ENCODE measurements at regions not wholly inside any gene's neighbourhood (a gene's known extent, or its start where the extent isn't known, plus 50 kb on each side); places are given as distances from the start of the nearest gene placed in this dataset.
"Not testable (repeated sequence)": the region's sequence is repeated elsewhere in the genome, so short reads cannot be mapped to it uniquely, and the experiment has no call there.

DNA sequence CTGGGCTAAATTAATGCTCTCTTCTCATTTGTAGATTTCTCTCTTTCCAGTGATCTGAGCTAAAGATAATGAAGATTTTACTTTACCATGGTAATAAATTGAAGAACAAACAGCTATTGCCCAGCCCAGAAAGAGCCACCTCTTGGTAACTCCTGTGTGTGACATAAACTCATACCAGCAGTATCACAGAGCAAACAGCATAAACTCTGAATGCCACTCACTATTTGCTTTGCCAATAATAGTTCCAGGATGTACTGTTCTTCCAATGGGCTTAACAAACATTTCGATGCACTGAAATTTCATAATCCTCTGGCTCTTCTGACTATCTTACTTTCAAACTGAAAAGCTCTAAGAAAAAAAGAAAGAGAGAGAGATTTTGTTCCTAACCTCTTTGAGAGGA lies 69.8 kb upstream of the RASEF start:
- intact Hi-C loops (cut with DNase I) = no loop called here
- no peak overlapping the region for H3K4me3 ChIP-seq
- ATAC-seq (peak in 2 of 4 donors; percentile 57 to 84), DNase-seq (no peak)
- H3K27me3 ChIP-seq (ENCODE audit: insufficient read depth in 3 of 3, low read length in 2 of 3) = no peaks in the 10 kb centered on the region
- no peak overlapping the region for H3K27ac ChIP-seq
- H3K4me1 ChIP-seq = no peaks in the 10 kb centered on the region
- TF ChIP-seq, protein P1, sequence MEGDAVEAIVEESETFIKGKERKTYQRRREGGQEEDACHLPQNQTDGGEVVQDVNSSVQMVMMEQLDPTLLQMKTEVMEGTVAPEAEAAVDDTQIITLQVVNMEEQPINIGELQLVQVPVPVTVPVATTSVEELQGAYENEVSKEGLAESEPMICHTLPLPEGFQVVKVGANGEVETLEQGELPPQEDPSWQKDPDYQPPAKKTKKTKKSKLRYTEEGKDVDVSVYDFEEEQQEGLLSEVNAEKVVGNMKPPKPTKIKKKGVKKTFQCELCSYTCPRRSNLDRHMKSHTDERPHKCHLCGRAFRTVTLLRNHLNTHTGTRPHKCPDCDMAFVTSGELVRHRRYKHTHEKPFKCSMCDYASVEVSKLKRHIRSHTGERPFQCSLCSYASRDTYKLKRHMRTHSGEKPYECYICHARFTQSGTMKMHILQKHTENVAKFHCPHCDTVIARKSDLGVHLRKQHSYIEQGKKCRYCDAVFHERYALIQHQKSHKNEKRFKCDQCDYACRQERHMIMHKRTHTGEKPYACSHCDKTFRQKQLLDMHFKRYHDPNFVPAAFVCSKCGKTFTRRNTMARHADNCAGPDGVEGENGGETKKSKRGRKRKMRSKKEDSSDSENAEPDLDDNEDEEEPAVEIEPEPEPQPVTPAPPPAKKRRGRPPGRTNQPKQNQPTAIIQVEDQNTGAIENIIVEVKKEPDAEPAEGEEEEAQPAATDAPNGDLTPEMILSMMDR (IDR thresholded peaks at IDR 0.05) = no peak
- no peaks in the 10 kb centered on the region for H3K9me3 ChIP-seq
- H3K36me3 ChIP-seq (ENCODE audit: insufficient read depth in 1 of 2, low read depth in 1 of 2) = no peaks in the 10 kb centered on the region
- WGBS, 3 donors = 18 to 31% (median 29%) methylated on average over 1 of the region's 1 CpG

GRCh38 chr9:83130541-83130940 lies 67.6 kb upstream of the RASEF start:
- ATAC-seq = peak in 1 of 4 donors; percentile 61
- Histone ChIP-seq H3K4me3 (no peak overlapping the region), H3K9me3 (no peaks in the 10 kb centered on the region), H3K27ac (no peak overlapping the region), H3K4me1 (no peaks in the 10 kb centered on the region), H3K27me3 (ENCODE audit: insufficient read depth in 3 of 3, low read length in 2 of 3) (no peaks in the 10 kb centered on the region), H3K36me3 (ENCODE audit: insufficient read depth in 1 of 2, low read depth in 1 of 2) (no peaks in the 10 kb centered on the region)
- no peak for DNase-seq
- intact Hi-C loops (cut with DNase I) = no loop called here
- TF ChIP-seq, protein P1 (IDR thresholded peaks at IDR 0.05) = no peak
- WGBS, 3 donors = 69 to 79% (median 77%) methylated on average over 2 of the region's 2 CpGs

DNA sequence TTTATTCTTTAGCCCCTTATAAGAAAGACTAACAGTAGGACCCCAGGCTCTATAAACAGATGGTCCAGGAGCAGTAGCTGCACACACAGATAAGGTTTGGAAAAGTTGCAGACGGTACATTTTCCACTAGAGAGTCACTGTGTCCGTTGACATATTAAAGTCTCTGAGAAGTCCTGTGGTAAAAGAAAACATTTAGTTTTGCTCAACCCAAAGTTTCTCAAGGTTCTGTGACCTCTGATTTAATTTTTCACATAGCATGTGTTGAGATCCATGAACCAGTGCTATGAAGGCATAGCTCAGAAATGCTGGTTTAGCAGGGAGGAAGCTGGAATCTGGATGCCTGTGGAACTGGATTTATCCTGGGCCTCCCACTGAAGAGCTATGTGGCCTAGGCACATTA lies 62.7 kb upstream of the RASEF start:
- Histone ChIP-seq H3K27me3 (ENCODE audit: insufficient read depth in 3 of 3, low read length in 2 of 3) (no peaks in the 10 kb centered on the region), H3K27ac (no peak overlapping the region), H3K36me3 (ENCODE audit: insufficient read depth in 1 of 2, low read depth in 1 of 2) (no peaks in the 10 kb centered on the region), H3K9me3 (no peaks in the 10 kb centered on the region), H3K4me1 (no peaks in the 10 kb centered on the region), H3K4me3 (no peak overlapping the region)
- intact Hi-C loops (cut with DNase I) = no loop called here
- ATAC-seq (no peak), DNase-seq (no peak)
- 89 to 97% (median 91%) methylated on average over 2 of the region's 2 CpGs for WGBS, 3 donors
- TF ChIP-seq, protein P1 (IDR thresholded peaks at IDR 0.05) = no peak

DNA sequence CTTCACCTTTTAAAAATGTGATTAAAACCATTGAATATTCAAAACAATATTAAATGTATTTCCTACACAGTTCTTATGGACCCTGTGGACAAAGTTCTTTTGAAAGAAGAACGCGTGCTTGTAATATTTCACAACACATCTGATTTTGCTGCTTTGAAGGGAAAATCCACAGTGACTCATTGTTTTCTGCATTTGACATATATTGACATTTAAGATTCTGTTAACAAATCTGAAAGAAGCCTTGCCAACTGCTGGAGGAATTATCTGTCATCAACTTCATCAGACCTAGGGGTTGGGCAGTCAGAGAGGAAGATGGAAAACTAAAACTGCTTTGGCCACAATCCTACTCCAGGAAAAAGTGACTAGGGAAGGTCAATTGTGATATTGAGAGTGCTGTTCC lies 56.9 kb upstream of the RASEF start:
- no peaks in the 10 kb centered on the region for H3K36me3 ChIP-seq (ENCODE audit: insufficient read depth in 1 of 2, low read depth in 1 of 2)
- TF ChIP-seq, protein P1 (IDR thresholded peaks at IDR 0.05) = no peak
- ATAC-seq (no peak), DNase-seq (no peak)
- no peaks in the 10 kb centered on the region for H3K9me3 ChIP-seq
- no peaks in the 10 kb centered on the region for H3K4me1 ChIP-seq
- WGBS, 3 donors = 90 to 98% (median 98%) methylated on average over 2 of the region's 2 CpGs
- no peaks in the 10 kb centered on the region for H3K27me3 ChIP-seq (ENCODE audit: insufficient read depth in 3 of 3, low read length in 2 of 3)
- H3K27ac ChIP-seq = no peak overlapping the region
- intact Hi-C loops (cut with DNase I) = no loop called here
- H3K4me3 ChIP-seq = no peak overlapping the region

DNA sequence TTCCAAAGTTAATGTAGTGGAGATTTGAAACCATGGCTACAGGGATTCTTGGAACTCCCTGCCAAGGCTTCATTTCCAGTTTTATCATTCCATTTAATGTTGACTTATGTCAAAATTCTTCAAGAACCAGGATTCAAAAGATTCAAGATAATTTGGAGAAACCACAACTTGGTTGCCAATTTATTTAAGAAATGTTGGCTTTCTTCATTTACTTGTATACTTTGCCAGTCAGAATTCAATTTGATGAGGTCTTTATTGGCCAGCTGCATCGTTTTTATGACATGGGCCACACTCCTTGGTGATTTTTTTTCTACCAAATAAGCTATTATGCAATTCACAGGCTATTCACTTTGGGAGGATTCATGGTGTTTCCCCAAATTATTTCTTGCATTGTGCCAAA lies 53.1 kb upstream of the RASEF start:
- no peaks in the 10 kb centered on the region for H3K27me3 ChIP-seq (ENCODE audit: insufficient read depth in 3 of 3, low read length in 2 of 3)
- intact Hi-C loops (cut with DNase I) = no loop called here
- DNase-seq (no peak), ATAC-seq (no peak)
- H3K9me3 ChIP-seq = no peaks in the 10 kb centered on the region
- 8 to 17% (median 9%) methylated on average over 1 of the region's 1 CpG for WGBS, 3 donors
- no peak overlapping the region for H3K27ac ChIP-seq
- no peaks in the 10 kb centered on the region for H3K36me3 ChIP-seq (ENCODE audit: insufficient read depth in 1 of 2, low read depth in 1 of 2)
- no peak overlapping the region for H3K4me3 ChIP-seq
- TF ChIP-seq, protein P1 (IDR thresholded peaks at IDR 0.05) = no peak
- H3K4me1 ChIP-seq = no peaks in the 10 kb centered on the region

DNA sequence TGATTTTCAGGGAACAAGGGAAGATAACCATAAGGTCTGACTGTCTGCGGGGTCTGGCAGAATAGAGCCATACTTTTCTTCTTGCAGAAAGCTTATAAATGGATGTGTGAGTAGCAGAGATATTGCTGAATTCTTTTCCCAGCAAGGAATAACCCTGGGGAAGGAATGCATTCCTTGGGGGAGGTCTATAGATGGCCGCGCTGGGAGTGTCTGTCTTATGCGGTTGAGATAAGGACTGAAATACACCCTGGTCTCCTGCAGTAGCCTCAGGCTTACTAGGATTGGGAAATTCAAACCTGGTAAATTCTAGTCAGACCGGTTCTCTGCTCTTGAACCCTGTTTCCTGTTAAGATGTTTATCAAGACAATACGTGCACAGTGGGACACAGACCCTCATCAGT lies 50.5 kb upstream of the RASEF start:
- H3K27me3 ChIP-seq (ENCODE audit: insufficient read depth in 3 of 3, low read length in 2 of 3); H3K4me3 ChIP-seq; DNase-seq; intact Hi-C loops (cut with DNase I); H3K27ac ChIP-seq; H3K9me3 ChIP-seq; H3K36me3 ChIP-seq (ENCODE audit: insufficient read depth in 1 of 2, low read depth in 1 of 2); H3K4me1 ChIP-seq; ATAC-seq: not testable (repeated sequence)
- WGBS, 3 donors = 89 to 95% (median 90%) methylated on average over 6 of the region's 6 CpGs

All from psoas muscle (tissue), 7 donors.